ENCODE measurements at regions not wholly inside any gene's neighbourhood (a gene's known extent, or its start where the extent isn't known, plus 50 kb on each side); places are given as distances from the start of the nearest gene placed in this dataset.

GRCh38 chr9:23596913-23597634 is 229.0 kb downstream of the ELAVL2 start:
- Histone ChIP-seq H3K4me3 (ENCODE audit: low read depth, low read length, poor library complexity, severe bottlenecking) (no peak overlapping the region), H2AFZ (ENCODE audit: low read length) (no peak overlapping the region), H3K4me2 (ENCODE audit: low read length) (no peak overlapping the region), H3K36me3 (ENCODE audit: insufficient read depth, low read length) (no peaks in the 10 kb centered on the region), H3K9me2 (ENCODE audit: insufficient read depth, low read length) (no peaks in the 10 kb centered on the region), H3K4me1 (ENCODE audit: insufficient read depth, low read length, poor library complexity, severe bottlenecking) (no peaks in the 10 kb centered on the region), H3K27ac (ENCODE audit: low read depth, low read length, poor library complexity, severe bottlenecking) (no peak overlapping the region), H3K79me2 (ENCODE audit: insufficient read depth, low read depth, low read length) (no peaks in the 10 kb centered on the region), H3K9me3 (ENCODE audit: low read length) (no peaks in the 10 kb centered on the region), H4K20me1 (ENCODE audit: insufficient read depth, low read length) (no peaks in the 10 kb centered on the region)
- intact Hi-C loops (cut with micrococcal nuclease; ENCODE audit: unreplicated experiment), result no loop called here
- TF ChIP-seq EZH2phosphoT487 (IDR thresholded peaks at IDR 0.05; ENCODE audit: borderline replicate concordance, low read depth, low read length), result no peak
- BruUV-seq (replicated peaks), result no TSS peak
- no peak for DNase-seq (ENCODE audit: low spot score)
- ChIA-PET POLR2A (no interaction called here), CTCF (ENCODE audit: unreplicated experiment) (no interaction called here)

DNA sequence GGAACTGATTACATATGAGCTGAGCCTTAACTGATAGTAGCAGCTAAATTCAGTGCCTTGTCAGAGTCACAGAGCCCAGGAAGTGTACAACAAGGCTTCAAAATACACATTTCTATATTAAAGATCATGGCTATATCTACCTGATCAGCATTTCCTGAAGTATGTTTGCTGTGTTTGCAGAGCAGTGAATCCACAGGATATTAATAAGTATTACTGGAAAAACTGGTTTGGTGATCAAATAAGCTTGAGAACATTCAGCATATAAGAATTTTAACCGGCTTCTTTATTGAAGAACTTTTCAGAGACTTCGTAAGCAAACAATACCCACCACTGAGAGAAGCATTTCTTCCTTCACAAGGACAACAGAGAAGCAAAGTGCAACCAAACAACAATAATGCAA is 227.0 kb downstream of the ELAVL2 start:
- no TSS peak for BruUV-seq (replicated peaks)
- Histone ChIP-seq H3K27ac (ENCODE audit: low read depth, low read length, poor library complexity, severe bottlenecking) (no peak overlapping the region), H3K4me2 (ENCODE audit: low read length) (no peak overlapping the region), H3K79me2 (ENCODE audit: insufficient read depth, low read depth, low read length) (no peaks in the 10 kb centered on the region), H3K4me3 (ENCODE audit: low read depth, low read length, poor library complexity, severe bottlenecking) (no peak overlapping the region), H3K4me1 (ENCODE audit: insufficient read depth, low read length, poor library complexity, severe bottlenecking) (no peaks in the 10 kb centered on the region), H4K20me1 (ENCODE audit: insufficient read depth, low read length) (no peaks in the 10 kb centered on the region), H3K9me3 (ENCODE audit: low read length) (no peaks in the 10 kb centered on the region), H2AFZ (ENCODE audit: low read length) (no peak overlapping the region), H3K9me2 (ENCODE audit: insufficient read depth, low read length) (no peaks in the 10 kb centered on the region), H3K36me3 (ENCODE audit: insufficient read depth, low read length) (no peaks in the 10 kb centered on the region)
- no peak for DNase-seq (ENCODE audit: low spot score)
- ChIA-PET CTCF (ENCODE audit: unreplicated experiment) (no interaction called here), POLR2A (interaction anchor here (1.7 kb wide), 1 partner anchor 9 kb away, joined by 3 read pairs; no protein-coding TSS in a partner anchor)
- intact Hi-C loops (cut with micrococcal nuclease; ENCODE audit: unreplicated experiment), result no loop called here
- no peak for TF ChIP-seq CTCF (conservative IDR thresholded peaks at IDR 0.05; ENCODE audit: low read length)
- no peak for TF ChIP-seq EZH2phosphoT487 (IDR thresholded peaks at IDR 0.05; ENCODE audit: borderline replicate concordance, low read depth, low read length)

GRCh38 chr9:23603311-23603710 is 222.7 kb downstream of the ELAVL2 start:
- Histone ChIP-seq H3K27ac (ENCODE audit: low read depth, low read length, poor library complexity, severe bottlenecking) (no peak overlapping the region), H3K79me2 (ENCODE audit: insufficient read depth, low read depth, low read length) (no peaks in the 10 kb centered on the region), H3K9me3 (ENCODE audit: low read length) (no peaks in the 10 kb centered on the region), H4K20me1 (ENCODE audit: insufficient read depth, low read length) (no peaks in the 10 kb centered on the region), H3K4me3 (ENCODE audit: low read depth, low read length, poor library complexity, severe bottlenecking) (no peak overlapping the region), H3K4me1 (ENCODE audit: insufficient read depth, low read length, poor library complexity, severe bottlenecking) (no peaks in the 10 kb centered on the region), H3K36me3 (ENCODE audit: insufficient read depth, low read length) (no peaks in the 10 kb centered on the region), H2AFZ (ENCODE audit: low read length) (no peak overlapping the region), H3K9me2 (ENCODE audit: insufficient read depth, low read length) (no peaks in the 10 kb centered on the region), H3K4me2 (ENCODE audit: low read length) (no peak overlapping the region)
- ChIA-PET POLR2A (no interaction called here), CTCF (ENCODE audit: unreplicated experiment) (no interaction called here)
- intact Hi-C loops (cut with micrococcal nuclease; ENCODE audit: unreplicated experiment), result no loop called here
- no TSS peak for BruUV-seq (replicated peaks)
- TF ChIP-seq CTCF (conservative IDR thresholded peaks at IDR 0.05; ENCODE audit: low read length), result no peak
- no peak for TF ChIP-seq EZH2phosphoT487 (IDR thresholded peaks at IDR 0.05; ENCODE audit: borderline replicate concordance, low read depth, low read length)
- DNase-seq (ENCODE audit: low spot score), result no peak

All from OCI-LY7 (cell line).